SK-N-SH (cell line): ENCODE measurements at regions not wholly inside any gene's neighbourhood (a gene's known extent, or its start where the extent isn't known, plus 50 kb on each side); places are given as distances from the start of the nearest gene placed in this dataset.

Experiments
- CTCF ChIA-PET: fragments of 300-600, 350-600 bp; formaldehyde crosslinking; extraction: SDS; loops from one replicate; lab custom pipeline; 2021; lab: Yijun Ruan, JAX
- POLR2A ChIA-PET: fragments of 350-600 bp; sonication (Branson Sonifier 250); formaldehyde crosslinking; extraction: SDS; loops from one replicate; lab custom pipeline; 2020; ENCODE audit warnings: antibody characterized with exemption, inconsistent platforms; lab: Yijun Ruan, JAX
- DNase-seq: peaks from one replicate; pipeline ENCODE4 v3.0.0; 2012
- H2AFZ ChIP-seq: fragments of 200-600 bp; sonication (generic); 2 replicates; pipeline ENCODE4 v1.8.1; 2016; ENCODE audit warnings: antibody characterized with exemption, mild to moderate bottlenecking, low read depth
- H3F3A ChIP-seq: fragments of 200-600 bp; sonication (generic); replicated peaks from 2 replicates; pipeline ENCODE3; 2016; ENCODE audit warnings: antibody characterized with exemption, mild to moderate bottlenecking; ENCODE audit not compliant: insufficient read depth
- H3K27ac ChIP-seq, 2 experiments: fragments of 200-500 bp in 1 of 2; fragments of 200-600 bp in 1 of 2; sonication (Bioruptor generic) in 1 of 2; sonication (generic), shearing (Covaris generic) in 1 of 2; 2 replicates each; pipeline versions ENCODE4 v1.5.1 to v1.6.1; 2014 to 2016; ENCODE audit warnings: low read depth in 2 of 2, inconsistent platforms in 1 of 2, low read length in 1 of 2, mild to moderate bottlenecking in 1 of 2, mixed read lengths in 1 of 2
- H3K27me3 ChIP-seq: fragments of 200-600 bp; sonication (generic), shearing (Covaris generic); 2 replicates; pipeline ENCODE4 v1.6.1; 2016; ENCODE audit warnings: mixed run types; ENCODE audit not compliant: insufficient read depth
- H3K36me3 ChIP-seq, 2 experiments: fragments of 200-500 bp in 1 of 2; fragments of 200-600 bp in 1 of 2; sonication (Bioruptor generic) in 1 of 2; sonication (generic) in 1 of 2; replicated peaks in 1 of 2; 2 replicates each; pipeline versions ENCODE3 to v1.5.1; 2014 to 2016; ENCODE audit warnings: low read length in 1 of 2, mild to moderate bottlenecking in 1 of 2; ENCODE audit not compliant: insufficient read depth in 2 of 2, control insufficient read depth in 1 of 2
- H3K4me1 ChIP-seq, 2 experiments: fragments of 200-500 bp in 1 of 2; fragments of 200-600 bp in 1 of 2; sonication (Bioruptor generic) in 1 of 2; sonication (generic), shearing (Covaris generic) in 1 of 2; 2 replicates each; pipeline versions ENCODE4 v1.5.1 to v1.6.1; 2014 to 2016; ENCODE audit warnings: low read depth in 1 of 2, low read length in 1 of 2, mixed run types in 1 of 2; ENCODE audit not compliant: insufficient read depth in 2 of 2, control insufficient read depth in 1 of 2
- H3K4me2 ChIP-seq: fragments of 200-600 bp; sonication (generic), shearing (Covaris generic); 2 replicates; pipeline ENCODE4 v1.6.1; 2017; ENCODE audit warnings: mixed run types
- H3K4me3 ChIP-seq, 2 experiments: fragments of 200-500 bp in 1 of 2; fragments of 200-600 bp in 1 of 2; sonication (Bioruptor generic) in 1 of 2; sonication (generic), shearing (Covaris generic) in 1 of 2; 2 replicates each; pipeline versions ENCODE4 v1.5.1 to v1.8.1; 2014 to 2016; ENCODE audit warnings: low read depth in 2 of 2, inconsistent platforms in 1 of 2, low read length in 1 of 2, mild to moderate bottlenecking in 1 of 2, mixed read lengths in 1 of 2, moderate library complexity in 1 of 2
- H3K79me2 ChIP-seq: fragments of 200-600 bp; sonication (generic); 2 replicates; pipeline ENCODE4 v1.8.1; 2017; ENCODE audit warnings: mild to moderate bottlenecking; ENCODE audit not compliant: insufficient read depth
- H3K9ac ChIP-seq: fragments of 200-600 bp; sonication (generic); 2 replicates; pipeline ENCODE4 v1.6.1; 2017; ENCODE audit warnings: mixed run types
- H3K9me2 ChIP-seq: fragments of 200-600 bp; sonication (generic); 2 replicates; pipeline ENCODE4 v1.6.1; 2017; ENCODE audit warnings: mixed run types
- H3K9me3 ChIP-seq: fragments of 200-600 bp; sonication (generic); 2 replicates; pipeline ENCODE4 v1.6.1; 2017; ENCODE audit warnings: mixed run types, mild to moderate bottlenecking, moderate library complexity
- H4K20me1 ChIP-seq: fragments of 200-600 bp; sonication (generic); 2 replicates; pipeline ENCODE4 v1.6.1; 2017; ENCODE audit warnings: mild to moderate bottlenecking, mixed run types; ENCODE audit not compliant: insufficient read depth
- CHD2 ChIP-seq: fragments of 150-350 bp; IDR thresholded peaks from 2 replicates; pipeline ENCODE4 v1.6.1; 2018; ENCODE audit warnings: low read length; ENCODE audit not compliant: partially characterized antibody
- EP300 ChIP-seq, 2 experiments: IDR thresholded peaks; 2 replicates each; pipeline versions ENCODE4 v1.4.0 to v1.6.1; 2012; ENCODE audit warnings: borderline replicate concordance in 1 of 2, low read depth in 1 of 2, low read length in 1 of 2
- EZH2phosphoT487 ChIP-seq: fragments of 200-600 bp; sonication (generic); IDR thresholded peaks from 2 replicates; pipeline ENCODE4 v1.6.1; 2017; ENCODE audit warnings: low read depth, mixed run types, mild to moderate bottlenecking, antibody characterized with exemption, moderate library complexity, borderline replicate concordance
- FOSL2 ChIP-seq: IDR thresholded peaks from 2 replicates; pipeline ENCODE4 v1.4.0; 2012; ENCODE audit warnings: low read depth, mild to moderate bottlenecking, moderate library complexity, borderline replicate concordance
- FOXM1 ChIP-seq: IDR thresholded peaks from 2 replicates; pipeline ENCODE4 v1.4.0; 2012; ENCODE audit warnings: low read depth, mild to moderate bottlenecking
- GABPA ChIP-seq: IDR thresholded peaks from 2 replicates; pipeline ENCODE4 v1.4.0; 2012; ENCODE audit warnings: low read depth, mild to moderate bottlenecking
- GATA2 ChIP-seq: sonication (generic); formaldehyde crosslinking; IDR thresholded peaks from 2 replicates; pipeline ENCODE4 v1.5.0; 2020; ENCODE audit warnings: mild to moderate bottlenecking, missing genetic modification reagents
- JUND ChIP-seq: IDR thresholded peaks from 2 replicates; pipeline ENCODE4 v1.4.0; 2012
- MXI1 ChIP-seq: IDR thresholded peaks from 2 replicates; pipeline ENCODE4 v1.6.1; 2012; ENCODE audit warnings: mild to moderate bottlenecking, low read depth, low read length, improper control_type of control experiment
- NFIC ChIP-seq: IDR thresholded peaks from 2 replicates; pipeline ENCODE4 v1.4.0; 2012; ENCODE audit warnings: borderline replicate concordance
- NRF1 ChIP-seq: IDR thresholded peaks from 2 replicates; pipeline ENCODE4 v1.6.1; 2012; ENCODE audit warnings: low read depth, mild to moderate bottlenecking, low read length
- POLR2AphosphoS5 ChIP-seq: IDR thresholded peaks from 2 replicates; pipeline ENCODE4 v1.6.1; 2012; ENCODE audit warnings: low read depth, low read length
- RFX5 ChIP-seq: IDR thresholded peaks from 2 replicates; pipeline ENCODE4 v1.6.1; 2012; ENCODE audit warnings: mild to moderate bottlenecking, improper control_type of control experiment, low read length
- SMC3 ChIP-seq: IDR thresholded peaks from 2 replicates; pipeline ENCODE4 v1.6.1; 2012; ENCODE audit warnings: low read depth, low read length, improper control_type of control experiment
- TEAD4 ChIP-seq: IDR thresholded peaks from 2 replicates; pipeline ENCODE4 v1.4.0; 2012; ENCODE audit warnings: mild to moderate bottlenecking, borderline replicate concordance; ENCODE audit not compliant: insufficient read depth
- WGBS: methylation state at CpG from one replicate; pipeline ENCODE4 v1.1.6; 2017; ENCODE audit warnings: low lambda C conversion rate; 5-methylcytosine and 5-hydroxymethylcytosine counted together
- TF ChIP-seq, protein P1 (sequence below): IDR thresholded peaks from 2 replicates; pipeline ENCODE4 v1.6.1; 2012; ENCODE audit warnings: mild to moderate bottlenecking, low read depth, low read length, moderate library complexity
- TF ChIP-seq, protein P2 (sequence below): fragments of 150-350 bp; IDR thresholded peaks from 2 replicates; pipeline ENCODE4 v1.6.1; 2016; ENCODE audit warnings: mild to moderate bottlenecking, low read depth, low read length
- TF ChIP-seq, protein P3 (sequence below): IDR thresholded peaks from 2 replicates; pipeline ENCODE4 v1.4.0; 2012; ENCODE audit warnings: low read depth, borderline replicate concordance
- TF ChIP-seq, protein P4 (sequence below): fragments of 150-350 bp; IDR thresholded peaks from 2 replicates; pipeline ENCODE4 v1.6.1; 2017; ENCODE audit warnings: antibody characterized with exemption, low read length, low read depth, borderline replicate concordance

DNA sequence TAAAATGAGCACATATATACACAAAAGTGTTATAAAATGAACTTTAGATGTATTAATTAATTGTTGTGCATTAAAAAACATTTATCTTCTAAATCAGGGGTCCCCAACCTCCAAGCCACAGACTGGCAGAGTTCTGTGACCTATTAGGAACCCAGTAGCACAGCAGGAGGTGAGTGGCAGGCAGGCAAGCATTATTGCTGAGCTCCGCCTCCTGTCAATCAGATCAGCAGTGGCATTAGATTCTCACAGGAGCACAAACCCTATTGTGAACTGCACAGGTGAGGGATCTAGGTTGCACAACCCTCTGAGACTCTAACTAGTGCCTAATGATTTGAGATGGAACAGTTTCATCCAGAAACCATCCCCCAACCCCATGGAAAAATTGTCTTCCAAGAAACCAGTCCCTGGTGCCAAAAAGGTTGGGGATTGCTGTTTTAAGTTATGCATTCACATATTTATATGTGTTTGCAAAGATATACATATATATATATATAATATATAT, 583.7 kb downstream of the KCNJ2 start:
- no peaks in the 10 kb centered on the region for H4K20me1 ChIP-seq
- H2AFZ ChIP-seq, result no peak overlapping the region
- WGBS, result 67% methylated on average over 1 of the region's 1 CpG
- no peaks in the 10 kb centered on the region for H3K36me3 ChIP-seq
- no peak overlapping the region for H3K9ac ChIP-seq
- no peaks in the 10 kb centered on the region for H3K27me3 ChIP-seq
- TF ChIP-seq JUND, result no peak
- ChIA-PET POLR2A (no interaction called here), CTCF (interaction anchor here (1.1 to 1.2 kb wide), 2 partner anchors 14 to 19 kb away, joined by 4 to 8 read pairs; no protein-coding TSS in a partner anchor)
- no peak overlapping the region for H3K4me3 ChIP-seq
- no peak for DNase-seq
- no peak overlapping the region for H3K27ac ChIP-seq
- H3F3A ChIP-seq, result no peaks in the 10 kb centered on the region
- no peaks in the 10 kb centered on the region for H3K9me3 ChIP-seq
- H3K4me2 ChIP-seq, result no peak overlapping the region
- H3K79me2 ChIP-seq, result no peaks in the 10 kb centered on the region
- H3K4me1 ChIP-seq, result peaks cover 0 to under 1% of the 10 kb centered on the region in 2 experiments; a peak in 2 of 4 replicates
- no peaks in the 10 kb centered on the region; the same call in 1 of the 2 replicates for H3K9me2 ChIP-seq

DNA sequence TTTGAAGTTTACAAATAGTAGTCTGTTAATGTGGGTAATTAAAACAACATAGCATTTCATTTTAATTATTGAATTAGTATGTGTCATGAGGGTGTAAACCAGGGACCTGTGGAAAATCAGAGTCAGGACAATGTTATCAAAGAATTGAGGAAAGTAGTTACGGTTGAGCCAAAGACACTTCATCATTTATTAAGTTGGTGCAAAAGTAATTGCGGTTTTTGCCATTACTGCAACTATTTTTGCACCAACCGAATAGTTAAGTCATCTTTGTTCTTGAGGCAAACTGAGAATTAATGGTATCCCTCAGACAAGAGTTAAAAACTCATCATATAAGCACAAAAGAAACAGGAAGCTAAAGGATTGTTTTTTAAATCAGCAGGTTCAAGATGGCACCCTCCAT, 593.7 kb downstream of the KCNJ2 start:
- Histone ChIP-seq H3K9me2 (no peaks in the 10 kb centered on the region), H3K4me1 (no peaks in the 10 kb centered on the region; a peak in 1 of 4 replicates), H3K4me2 (no peak overlapping the region), H3K27ac (no peak overlapping the region), H3F3A (no peaks in the 10 kb centered on the region), H3K9ac (no peak overlapping the region), H3K27me3 (no peaks in the 10 kb centered on the region), H3K4me3 (no peak overlapping the region), H3K9me3 (no peaks in the 10 kb centered on the region), H4K20me1 (no peaks in the 10 kb centered on the region), H3K36me3 (no peaks in the 10 kb centered on the region), H2AFZ (no peak overlapping the region), H3K79me2 (no peaks in the 10 kb centered on the region)
- ChIA-PET CTCF (interaction anchor here (0.8 to 1.9 kb wide), 3 partner anchors 128 to 1794 kb away, joined by 3 to 7 read pairs (median 4); no protein-coding TSS in a partner anchor), POLR2A (no interaction called here)
- WGBS, result 67% methylated on average over 3 of the region's 3 CpGs
- no peak for DNase-seq
- TF ChIP-seq, protein P1, sequence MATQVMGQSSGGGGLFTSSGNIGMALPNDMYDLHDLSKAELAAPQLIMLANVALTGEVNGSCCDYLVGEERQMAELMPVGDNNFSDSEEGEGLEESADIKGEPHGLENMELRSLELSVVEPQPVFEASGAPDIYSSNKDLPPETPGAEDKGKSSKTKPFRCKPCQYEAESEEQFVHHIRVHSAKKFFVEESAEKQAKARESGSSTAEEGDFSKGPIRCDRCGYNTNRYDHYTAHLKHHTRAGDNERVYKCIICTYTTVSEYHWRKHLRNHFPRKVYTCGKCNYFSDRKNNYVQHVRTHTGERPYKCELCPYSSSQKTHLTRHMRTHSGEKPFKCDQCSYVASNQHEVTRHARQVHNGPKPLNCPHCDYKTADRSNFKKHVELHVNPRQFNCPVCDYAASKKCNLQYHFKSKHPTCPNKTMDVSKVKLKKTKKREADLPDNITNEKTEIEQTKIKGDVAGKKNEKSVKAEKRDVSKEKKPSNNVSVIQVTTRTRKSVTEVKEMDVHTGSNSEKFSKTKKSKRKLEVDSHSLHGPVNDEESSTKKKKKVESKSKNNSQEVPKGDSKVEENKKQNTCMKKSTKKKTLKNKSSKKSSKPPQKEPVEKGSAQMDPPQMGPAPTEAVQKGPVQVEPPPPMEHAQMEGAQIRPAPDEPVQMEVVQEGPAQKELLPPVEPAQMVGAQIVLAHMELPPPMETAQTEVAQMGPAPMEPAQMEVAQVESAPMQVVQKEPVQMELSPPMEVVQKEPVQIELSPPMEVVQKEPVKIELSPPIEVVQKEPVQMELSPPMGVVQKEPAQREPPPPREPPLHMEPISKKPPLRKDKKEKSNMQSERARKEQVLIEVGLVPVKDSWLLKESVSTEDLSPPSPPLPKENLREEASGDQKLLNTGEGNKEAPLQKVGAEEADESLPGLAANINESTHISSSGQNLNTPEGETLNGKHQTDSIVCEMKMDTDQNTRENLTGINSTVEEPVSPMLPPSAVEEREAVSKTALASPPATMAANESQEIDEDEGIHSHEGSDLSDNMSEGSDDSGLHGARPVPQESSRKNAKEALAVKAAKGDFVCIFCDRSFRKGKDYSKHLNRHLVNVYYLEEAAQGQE, result no peak
- TF ChIP-seq EP300 (IDR thresholded peaks at IDR 0.05; ENCODE audit: borderline replicate concordance in 1 of 2, low read depth in 1 of 2, low read length in 1 of 2) (no peak), FOSL2 (no peak), NRF1 (no peak), MXI1 (no peak), CHD2 (no peak), GABPA (no peak), POLR2AphosphoS5 (no peak), JUND (no peak), NFIC (no peak), RFX5 (no peak), SMC3 (no peak), EZH2phosphoT487 (no peak), TEAD4 (no peak), GATA2 (CRISPR knock-in tag) (no peak), FOXM1 (no peak)
- TF ChIP-seq, protein P2, sequence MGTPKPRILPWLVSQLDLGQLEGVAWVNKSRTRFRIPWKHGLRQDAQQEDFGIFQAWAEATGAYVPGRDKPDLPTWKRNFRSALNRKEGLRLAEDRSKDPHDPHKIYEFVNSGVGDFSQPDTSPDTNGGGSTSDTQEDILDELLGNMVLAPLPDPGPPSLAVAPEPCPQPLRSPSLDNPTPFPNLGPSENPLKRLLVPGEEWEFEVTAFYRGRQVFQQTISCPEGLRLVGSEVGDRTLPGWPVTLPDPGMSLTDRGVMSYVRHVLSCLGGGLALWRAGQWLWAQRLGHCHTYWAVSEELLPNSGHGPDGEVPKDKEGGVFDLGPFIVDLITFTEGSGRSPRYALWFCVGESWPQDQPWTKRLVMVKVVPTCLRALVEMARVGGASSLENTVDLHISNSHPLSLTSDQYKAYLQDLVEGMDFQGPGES, result no peak
- TF ChIP-seq, protein P3, sequence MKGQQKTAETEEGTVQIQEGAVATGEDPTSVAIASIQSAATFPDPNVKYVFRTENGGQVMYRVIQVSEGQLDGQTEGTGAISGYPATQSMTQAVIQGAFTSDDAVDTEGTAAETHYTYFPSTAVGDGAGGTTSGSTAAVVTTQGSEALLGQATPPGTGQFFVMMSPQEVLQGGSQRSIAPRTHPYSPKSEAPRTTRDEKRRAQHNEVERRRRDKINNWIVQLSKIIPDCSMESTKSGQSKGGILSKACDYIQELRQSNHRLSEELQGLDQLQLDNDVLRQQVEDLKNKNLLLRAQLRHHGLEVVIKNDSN, result no peak
- TF ChIP-seq, protein P4, sequence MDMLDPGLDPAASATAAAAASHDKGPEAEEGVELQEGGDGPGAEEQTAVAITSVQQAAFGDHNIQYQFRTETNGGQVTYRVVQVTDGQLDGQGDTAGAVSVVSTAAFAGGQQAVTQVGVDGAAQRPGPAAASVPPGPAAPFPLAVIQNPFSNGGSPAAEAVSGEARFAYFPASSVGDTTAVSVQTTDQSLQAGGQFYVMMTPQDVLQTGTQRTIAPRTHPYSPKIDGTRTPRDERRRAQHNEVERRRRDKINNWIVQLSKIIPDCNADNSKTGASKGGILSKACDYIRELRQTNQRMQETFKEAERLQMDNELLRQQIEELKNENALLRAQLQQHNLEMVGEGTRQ, result no peak
